HG02763 (cell line): ENCODE measurements at regions not wholly inside any gene's neighbourhood (a gene's known extent, or its start where the extent isn't known, plus 50 kb on each side); places are given as distances from the start of the nearest gene placed in this dataset.
"Not testable (repeated sequence)": the region's sequence is repeated elsewhere in the genome, so short reads cannot be mapped to it uniquely, and the experiment has no call there.

ENCODE experiments used
- ATAC-seq: cut with Tn5 transposase; IDR thresholded peaks from one replicate; pipeline ENCODE4 v1.9.1; 2021; ENCODE audit warnings: mild to moderate bottlenecking, moderate library complexity; ENCODE audit not compliant: unreplicated experiment

DNA sequence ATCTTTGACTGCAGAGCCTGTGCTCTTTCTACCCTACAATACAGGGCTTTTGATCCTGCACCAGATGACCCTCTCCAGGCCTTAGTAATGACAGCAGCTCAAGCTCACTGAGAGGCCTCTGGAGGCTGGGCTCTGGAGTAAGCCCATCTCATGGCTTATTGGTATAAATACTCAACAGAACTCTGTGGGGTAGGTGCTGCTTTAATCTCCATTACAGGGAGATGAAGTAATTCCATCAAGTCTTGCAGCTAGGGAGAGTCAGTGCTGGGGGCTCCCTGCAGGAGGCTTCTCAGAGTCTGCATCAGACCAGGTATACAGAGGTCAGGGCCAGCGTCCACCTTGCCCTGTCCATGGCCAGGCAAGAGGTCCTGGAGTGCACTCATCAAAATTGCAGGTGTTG is 89.2 kb upstream of the SLC6A11 start:
- ATAC-seq, result no peak

- no peak for ATAC-seq
Observed at GRCh38 chr3:10729439-10729838, 86.6 kb upstream of the SLC6A11 start.

DNA sequence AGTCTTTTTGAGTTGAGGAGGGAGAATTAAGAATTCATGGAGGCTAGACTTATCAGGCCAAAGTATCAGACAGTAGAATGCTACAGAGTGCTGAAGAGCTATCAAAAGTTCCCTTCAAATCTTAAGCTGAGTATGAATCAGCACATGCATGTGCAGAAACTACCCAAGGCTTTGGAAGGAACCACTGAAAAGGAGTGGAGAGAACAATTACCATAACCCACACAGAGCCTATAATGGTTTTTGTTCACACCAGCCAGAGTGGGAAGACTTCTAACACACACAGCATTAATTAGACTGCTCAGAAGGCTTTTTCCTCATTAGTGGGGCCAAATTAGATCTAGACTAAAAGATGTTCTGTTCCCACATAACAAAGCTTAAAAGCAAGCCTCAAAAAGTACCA is 83.7 kb upstream of the SLC6A11 start:
- no peak for ATAC-seq

DNA sequence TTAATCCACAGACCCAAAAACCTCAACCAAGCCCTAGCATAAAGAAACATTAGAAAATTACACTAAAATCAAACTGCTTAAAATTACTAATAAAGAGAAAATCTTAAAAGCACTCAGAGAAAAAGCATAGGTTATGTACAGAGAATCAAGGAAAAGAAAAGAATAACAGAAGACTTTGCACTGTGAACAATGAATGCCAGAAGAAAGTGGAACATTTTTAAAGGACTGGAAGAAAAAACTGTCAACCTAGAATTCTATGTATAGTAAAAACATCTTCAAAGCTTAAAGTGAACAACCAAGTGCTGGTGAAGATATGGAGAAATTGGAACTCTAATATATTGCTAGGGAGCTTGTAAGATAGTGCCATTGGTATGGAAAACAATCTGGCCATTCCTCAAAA is 82.7 kb upstream of the SLC6A11 start:
- no peak for ATAC-seq

- not testable (repeated sequence) for ATAC-seq
Observed at GRCh38 chr3:10736444-10736843, 79.6 kb upstream of the SLC6A11 start.

- ATAC-seq, result no peak
Observed at GRCh38 chr3:10737785-10738184, 78.2 kb upstream of the SLC6A11 start.

DNA sequence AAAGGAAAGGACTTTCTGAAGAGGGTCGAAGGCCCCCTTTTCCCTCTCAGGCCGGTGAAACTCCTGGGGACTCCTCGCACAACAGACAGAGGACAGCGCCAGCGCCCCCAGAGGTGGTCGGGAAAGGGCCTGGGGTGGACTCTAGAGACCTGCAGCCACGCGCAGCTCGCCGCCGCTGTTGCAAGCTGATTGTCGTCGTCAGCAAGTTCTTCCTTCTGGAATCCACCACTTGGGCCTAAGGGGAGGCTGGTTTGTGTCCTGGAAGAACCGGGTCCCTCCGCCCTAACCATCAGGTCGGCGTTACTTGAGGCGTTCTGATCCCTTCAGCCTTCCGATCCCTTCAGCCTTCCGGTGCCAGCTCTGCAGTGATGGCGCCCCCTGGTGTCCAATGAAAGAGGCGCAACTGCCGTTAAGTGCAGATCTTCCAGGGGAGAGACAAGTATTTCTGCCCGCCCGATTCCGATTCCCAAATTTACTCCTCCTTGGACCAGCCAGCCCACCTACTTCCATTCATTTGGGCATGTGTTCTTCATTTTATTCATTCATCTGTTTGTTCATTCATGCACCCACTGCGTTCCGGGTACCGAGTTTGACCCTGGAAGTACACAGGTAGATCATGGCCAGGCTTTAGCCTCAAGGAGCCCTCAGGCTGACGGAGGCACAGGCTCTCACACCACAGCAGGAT is 77.2 kb upstream of the SLC6A11 start:
- ATAC-seq, result no peak

GRCh38 chr3:10740954-10741353 is 75.1 kb upstream of the SLC6A11 start:
- no peak for ATAC-seq

DNA sequence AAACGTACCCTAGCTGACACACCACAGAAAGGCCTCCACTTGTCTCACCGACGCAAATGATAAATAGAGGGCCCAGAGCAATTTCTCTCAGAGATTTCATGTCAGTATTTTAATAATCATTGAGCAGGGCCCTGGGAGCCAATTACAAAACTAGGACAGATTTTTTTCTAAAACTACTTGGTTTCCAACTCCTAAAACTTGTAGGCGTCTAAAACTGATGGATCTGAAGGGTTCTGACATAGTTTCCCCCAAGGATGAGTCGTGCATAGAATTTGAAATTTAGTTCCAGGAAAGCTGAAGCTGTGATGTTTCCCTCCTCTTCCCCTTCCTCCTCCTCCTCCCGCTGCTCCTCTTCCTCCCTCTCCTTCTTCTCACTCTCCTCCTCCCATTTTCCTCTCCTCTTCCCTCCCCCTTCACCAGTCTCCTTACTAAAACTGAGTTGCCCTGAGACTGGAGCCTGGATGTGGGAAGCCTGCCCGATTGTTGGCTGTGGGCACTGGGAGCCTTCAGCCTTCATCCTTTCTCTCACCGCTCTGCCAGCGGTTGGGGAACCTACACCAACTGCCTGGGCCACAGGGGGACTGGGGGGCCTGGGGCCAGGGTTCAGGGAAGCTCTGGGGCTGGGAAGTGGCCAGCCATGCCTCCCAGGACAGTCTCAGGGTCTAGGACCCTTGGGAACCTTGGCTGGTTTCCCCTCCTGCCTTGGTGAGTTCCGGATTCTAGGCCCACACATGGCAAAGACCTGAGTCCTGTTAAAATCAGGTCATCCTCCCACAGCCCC is 73.9 kb upstream of the SLC6A11 start:
- no peak for ATAC-seq

DNA sequence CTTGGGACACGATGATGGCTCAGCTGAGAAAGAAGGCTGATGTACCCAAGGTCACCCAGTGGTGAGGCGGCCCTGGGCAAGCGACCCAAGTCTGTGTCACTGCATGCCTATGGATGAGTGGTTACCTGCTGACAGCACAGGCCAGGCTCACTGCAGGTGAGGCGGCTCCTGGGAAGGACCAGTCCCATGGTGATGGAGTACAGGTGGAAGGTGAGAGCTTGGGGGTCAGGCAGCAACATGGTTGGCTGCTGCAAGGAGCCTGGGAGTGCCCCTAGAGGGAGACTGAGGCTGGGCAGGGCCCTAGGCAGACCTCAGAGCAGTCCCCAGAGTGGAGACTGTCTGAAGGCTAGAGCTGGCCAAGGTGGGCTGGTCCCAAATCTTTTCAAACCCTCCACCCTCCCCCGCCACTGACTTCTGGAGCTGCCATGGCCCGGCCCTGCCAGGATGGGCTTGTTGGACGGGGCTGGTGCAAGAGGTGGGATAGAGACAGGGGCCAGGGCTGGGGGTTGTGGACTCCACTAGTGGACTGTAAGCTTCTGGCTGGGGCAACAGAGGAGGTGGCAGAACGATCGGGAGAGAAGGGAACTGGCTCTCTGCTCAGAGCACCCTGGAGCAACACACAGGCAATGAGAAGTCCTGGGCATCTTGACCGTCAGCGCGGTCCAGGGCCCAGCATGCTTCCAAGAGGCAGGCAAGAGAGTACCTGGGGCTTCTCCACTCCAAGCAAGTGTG is 72.5 kb upstream of the SLC6A11 start:
- ATAC-seq, result no peak

DNA sequence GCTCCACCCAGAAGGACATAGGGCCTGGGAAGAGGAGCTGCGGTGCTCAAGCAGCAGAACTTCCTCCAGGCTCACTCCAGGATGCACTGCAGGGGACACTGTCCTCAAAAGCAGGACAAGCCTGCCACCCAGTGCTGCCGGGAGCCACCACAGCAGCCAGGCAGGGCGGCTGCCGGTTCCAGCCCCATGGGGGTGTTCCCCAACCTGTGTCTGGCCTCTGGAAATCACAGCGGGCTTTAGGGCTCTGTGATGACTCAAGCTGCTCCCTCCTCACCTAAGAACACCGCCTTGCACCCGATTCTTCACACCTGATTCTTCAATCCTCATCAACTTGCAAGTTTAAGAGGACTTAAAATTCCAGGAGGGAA is 71.9 kb upstream of the SLC6A11 start:
- ATAC-seq, result no peak

DNA sequence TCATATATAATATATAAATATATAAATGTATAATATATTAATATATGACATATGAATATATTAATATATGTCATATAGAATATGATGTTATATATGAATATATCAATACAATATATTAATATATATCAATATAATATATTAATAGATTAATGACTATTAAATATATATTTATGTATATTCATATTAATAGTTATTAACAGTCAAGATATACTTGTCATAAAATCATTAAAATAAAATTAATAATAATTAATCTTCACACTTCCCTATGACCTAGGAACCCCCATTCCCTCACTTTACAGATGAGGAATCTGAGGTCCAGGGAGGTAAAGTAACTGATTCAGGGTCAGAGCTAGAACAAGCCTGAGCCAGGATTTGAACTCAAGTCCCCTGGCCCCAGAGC is 70.6 kb upstream of the SLC6A11 start:
- no peak for ATAC-seq

GRCh38 chr3:10746001-10746400 is 70.0 kb upstream of the SLC6A11 start:
- no peak for ATAC-seq

DNA sequence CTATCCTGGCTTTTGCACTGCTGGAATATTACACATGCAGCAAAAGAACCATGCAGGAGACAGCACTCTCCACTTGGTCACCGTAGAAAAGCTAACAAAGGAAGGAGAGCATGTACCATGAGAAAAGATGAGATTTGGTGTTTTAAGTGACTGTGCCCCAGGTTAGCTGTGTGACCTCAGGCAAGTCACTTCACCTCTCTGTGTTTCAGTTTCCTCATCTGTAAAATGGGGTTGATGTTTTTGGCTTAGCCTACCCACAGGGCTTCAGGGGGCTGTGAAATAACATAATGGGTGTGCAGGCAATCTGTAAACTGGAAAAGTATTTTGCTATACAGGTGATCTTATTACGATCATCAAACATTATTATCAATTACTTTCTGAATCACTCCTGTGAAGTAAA is 69.3 kb upstream of the SLC6A11 start:
- no peak for ATAC-seq

- ATAC-seq, result no peak
Observed at GRCh38 chr3:10747341-10747740, 68.7 kb upstream of the SLC6A11 start.

DNA sequence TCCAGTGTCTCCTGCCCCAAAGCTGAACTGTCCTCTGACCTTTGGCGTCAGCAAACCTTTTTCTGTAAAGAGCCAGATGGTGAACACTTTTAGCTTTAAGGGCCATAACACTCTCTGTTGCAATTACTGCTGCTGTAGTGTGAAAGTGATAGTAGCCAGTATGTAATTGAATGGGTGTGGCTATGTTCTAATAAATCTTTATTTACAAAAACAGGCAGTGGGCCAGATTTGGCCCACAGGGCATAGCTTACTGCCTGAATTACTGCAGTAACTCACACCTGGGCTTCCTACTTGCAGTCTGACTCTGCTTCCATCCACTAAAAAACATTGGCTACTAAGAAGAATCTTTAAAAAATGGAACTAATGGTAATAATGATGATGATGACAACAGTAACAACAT is 68.0 kb upstream of the SLC6A11 start:
- ATAC-seq, result no peak

- ATAC-seq, result no peak
Observed at GRCh38 chr3:10753964-10754363, 62.1 kb upstream of the SLC6A11 start.

- ATAC-seq, result no peak
Observed at GRCh38 chr3:10756546-10756945, 59.5 kb upstream of the SLC6A11 start.

DNA sequence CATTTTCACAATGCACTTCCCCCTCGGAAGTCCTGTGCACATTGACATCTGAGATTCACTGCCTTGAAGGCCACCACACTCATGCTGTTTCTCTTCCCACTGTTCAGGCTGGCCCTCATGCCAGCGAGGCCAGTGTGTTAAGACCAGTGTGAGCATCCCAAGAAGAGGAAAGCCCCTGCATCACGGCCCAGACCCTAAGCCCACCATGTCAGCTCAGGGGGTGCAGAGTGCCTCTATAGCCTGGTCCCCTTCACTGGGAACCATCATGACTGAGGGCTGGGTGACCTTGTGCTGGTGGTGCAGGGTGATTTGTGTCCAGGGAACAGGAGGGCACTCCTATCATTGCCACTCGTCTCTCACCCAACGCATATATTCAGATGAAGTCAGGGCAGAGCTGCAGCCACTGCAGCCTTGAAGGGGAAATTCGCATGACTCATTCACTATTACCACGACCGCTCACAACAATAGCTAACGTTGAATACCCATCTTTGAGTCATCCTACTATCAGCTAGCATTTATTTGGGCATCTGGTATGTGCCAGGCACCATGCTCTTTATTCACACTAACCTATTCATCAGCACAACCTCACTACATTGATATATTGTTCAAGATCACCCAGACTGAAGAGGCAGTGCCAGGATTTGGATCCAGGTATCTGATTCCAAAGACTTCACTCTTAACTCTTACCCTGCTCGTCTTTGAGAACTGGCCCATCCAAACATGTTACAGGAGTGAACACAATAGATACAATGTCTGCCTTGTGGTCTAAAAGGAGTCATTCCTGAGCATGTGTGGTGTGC is 58.8 kb upstream of the SLC6A11 start:
- no peak for ATAC-seq

- no peak for ATAC-seq
Observed at GRCh38 chr3:10757821-10758130, 58.3 kb upstream of the SLC6A11 start.

DNA sequence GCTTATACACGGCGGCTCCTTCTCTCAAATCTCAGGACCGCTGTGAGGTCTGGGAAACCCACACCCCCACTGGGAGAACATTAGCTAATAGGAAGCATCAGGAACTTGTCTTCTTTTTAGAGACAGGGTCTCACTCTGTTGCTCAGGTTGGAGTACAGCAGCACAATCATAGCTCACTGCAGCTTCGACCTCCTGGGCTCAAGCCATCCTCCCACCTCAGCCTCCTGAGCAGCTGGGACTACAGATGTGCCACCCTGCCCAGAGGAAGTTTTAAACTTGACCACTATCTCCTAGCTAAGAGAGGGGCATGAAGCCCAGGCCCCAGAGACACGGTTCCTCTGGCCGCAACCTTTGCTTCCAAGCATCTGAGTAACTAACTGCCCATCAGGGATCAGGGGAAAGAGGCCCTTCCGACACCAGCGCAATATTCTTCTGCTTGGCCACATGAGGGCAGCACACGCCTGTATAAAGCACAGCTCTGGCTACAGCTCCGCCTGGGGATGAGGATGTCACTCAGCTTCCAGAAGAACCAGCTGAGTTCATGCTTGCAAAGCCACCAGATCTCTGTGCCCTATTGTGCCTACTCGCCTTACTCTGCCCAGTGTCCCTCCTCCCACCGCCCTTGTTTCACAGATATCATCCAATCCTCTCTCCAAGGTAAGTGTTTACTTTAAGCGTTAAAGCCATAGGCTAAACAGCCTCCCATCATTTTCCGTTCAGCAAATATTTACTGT is 57.6 kb upstream of the SLC6A11 start:
- ATAC-seq, result no peak
